ENCODE measurements at regions not wholly inside any gene's neighbourhood (a gene's known extent, or its start where the extent isn't known, plus 50 kb on each side); places are given as distances from the start of the nearest gene placed in this dataset.

- peak; percentile 73 for DNase-seq
Measured at GRCh38 chr14:58784931-58785330, 147.2 kb downstream of the DACT1 start.

- peak; percentile 50 for DNase-seq
Measured at GRCh38 chr14:58785701-58786100, 147.9 kb downstream of the DACT1 start.

DNA sequence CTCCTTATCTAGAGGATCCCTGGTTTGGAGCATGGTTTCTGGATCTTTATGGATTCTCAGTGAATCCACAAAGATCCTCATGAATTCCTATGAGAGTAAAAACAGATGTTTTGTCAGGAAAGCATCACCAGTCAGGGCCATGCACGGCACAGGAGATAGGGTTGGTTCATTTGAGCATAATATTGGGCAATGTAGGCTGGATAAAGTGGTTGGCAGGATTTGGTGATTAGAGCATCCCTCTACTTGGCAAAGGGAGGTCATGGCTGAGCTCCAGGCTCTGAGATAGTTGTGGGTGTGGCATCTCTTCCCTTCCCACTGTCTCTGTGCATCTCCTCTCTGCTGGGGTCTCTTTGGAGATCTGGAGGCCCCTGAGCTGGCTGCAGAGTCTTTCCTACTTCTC lies 149.8 kb downstream of the DACT1 start:
- DNase-seq, result no peak

GRCh38 chr14:58788655-58789503 lies 151.1 kb downstream of the DACT1 start:
- DNase-seq, result no peak

GRCh38 chr14:58789736-58790135 lies 152.0 kb downstream of the DACT1 start:
- no peak for DNase-seq

GRCh38 chr14:58792416-58792815 lies 154.7 kb downstream of the DACT1 start:
- DNase-seq, result peak; percentile 53

DNA sequence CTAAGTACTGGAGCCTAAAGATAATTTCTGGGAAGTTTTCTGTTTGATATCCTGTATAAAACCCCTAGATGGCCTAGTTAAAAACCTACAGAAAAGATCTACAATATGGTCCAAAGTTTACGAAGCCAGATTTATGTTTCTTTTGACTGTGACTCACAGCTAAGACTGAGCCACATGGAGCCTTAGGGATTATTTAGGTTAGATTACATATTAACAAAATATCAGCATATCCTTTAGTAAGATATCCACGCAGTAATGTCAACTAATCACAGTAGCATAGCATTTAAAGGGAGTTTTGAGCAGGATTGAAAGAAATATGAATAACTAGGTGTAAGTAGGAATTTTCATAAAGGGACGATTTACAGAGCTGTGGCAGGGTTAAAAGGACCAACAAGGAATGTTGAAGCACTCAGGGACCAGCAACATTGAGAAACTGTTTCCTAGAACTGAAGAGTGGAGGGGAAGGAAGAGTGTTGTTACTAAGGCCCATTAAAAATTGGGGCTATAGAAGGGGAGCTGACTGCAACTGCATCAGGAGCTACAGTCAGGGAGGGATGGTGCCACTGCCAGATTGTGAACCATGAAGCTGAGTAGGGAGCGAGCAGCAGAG lies 155.5 kb downstream of the DACT1 start:
- peak; percentile 55 for DNase-seq

DNA sequence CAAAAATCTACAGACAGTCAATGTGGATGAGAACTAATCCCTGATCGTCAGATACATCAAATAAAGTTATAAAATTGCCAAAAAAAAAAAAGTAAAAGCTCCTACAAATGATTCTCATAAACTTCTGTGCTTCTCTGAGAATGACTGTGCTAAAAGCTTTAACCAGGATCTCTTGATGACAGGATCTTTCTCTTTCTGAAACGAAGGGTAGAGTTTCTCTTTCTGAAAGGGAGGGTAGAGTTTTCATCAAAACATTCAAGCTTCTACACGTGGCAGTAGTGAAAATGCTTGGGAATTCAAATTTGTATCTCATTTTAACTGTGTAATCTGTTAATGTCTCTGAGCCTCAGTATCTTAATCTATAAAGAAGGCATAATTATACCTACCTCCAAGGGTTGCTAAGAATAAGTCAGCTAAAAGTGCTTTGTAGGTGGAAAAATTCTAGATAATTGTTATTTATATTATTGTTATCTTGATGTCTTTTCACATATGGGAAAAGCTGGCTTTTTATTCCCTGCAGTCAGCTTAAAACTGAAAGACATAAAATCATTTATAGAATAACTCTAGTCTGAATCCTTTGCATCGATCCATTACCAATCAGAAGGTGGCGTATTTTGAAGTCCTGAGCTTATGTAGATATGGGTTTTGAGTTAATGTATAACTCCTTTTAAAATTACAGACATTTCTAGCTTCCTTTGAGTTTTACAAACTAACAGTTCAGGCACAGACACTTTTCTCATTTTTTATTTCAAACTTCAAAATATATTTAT lies 157.4 kb downstream of the DACT1 start:
- no peak for DNase-seq

DNA sequence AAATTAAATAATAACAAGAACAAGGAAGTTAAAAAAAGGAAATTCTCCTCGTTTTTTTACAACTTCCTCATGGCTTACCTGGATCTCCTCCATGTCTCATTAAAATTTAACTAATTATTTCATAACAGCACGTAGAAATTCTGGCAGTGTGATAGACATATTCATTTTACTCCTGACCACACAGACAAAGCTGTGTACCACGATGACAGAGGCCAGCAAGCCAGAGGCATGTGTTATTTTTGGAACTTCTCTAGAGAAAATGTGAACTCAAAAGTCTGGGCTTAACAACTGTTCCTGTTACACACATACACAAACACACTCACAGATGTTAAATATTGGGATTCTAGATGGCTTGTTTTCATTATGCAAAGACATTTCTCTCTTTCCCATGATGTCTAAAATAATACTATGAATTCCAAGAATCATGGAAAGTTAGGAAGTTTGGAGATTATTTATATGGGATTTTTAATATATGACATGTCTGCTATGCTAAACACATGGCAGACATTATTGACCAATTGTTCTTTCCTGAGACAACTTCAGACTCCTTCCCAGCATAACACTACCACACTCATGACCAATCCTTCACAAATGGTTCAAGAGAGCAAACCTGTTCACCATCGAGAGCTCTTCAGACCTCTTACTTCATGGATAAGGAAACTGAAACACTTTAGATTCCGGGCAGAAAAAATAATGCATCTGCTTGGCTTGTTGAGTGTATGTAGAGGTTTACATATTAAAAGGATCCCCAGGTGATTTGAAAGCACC lies 158.7 kb downstream of the DACT1 start:
- no peak for DNase-seq

GRCh38 chr14:58797010-58797429 lies 159.3 kb downstream of the DACT1 start:
- DNase-seq, result no peak

DNA sequence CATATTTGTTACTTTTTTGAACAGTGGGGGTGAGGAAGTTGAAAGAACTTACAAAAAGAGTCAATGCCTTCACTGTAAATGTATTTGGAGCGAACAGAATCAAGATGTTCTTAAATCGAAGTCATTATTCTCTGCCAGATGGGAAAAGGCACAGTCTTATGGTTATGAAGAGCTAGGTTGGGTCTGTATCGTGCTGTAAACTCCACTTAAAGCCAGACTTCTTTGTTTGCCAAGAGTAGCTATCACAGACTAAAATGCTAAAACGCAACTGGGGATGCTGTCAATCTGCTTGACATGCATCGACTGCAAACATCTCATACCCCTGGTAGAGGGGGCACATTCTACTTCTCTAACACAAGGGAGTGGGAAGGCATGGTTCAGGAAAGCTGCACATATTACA lies 160.4 kb downstream of the DACT1 start:
- DNase-seq, result no peak

- DNase-seq, result no peak
Measured at GRCh38 chr14:58801086-58801485, 163.3 kb downstream of the DACT1 start.

DNA sequence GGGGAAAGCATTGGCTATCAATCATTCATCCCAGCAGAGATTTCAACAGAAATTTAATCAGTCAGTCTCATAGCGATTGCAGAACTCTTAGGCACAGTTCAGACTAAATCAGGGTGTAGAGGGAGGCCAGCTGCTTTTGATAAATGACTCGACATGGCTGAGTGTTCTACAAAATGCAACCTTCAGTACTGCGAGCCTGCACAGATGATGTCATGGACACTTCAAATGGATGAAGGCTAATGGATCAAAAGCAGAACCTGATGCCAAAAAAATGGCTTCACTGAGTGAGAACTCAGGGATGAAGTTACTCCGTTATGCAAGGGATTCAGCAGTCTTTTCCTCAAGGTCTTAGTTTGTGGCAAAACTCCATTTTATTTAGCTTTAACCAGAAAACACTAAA lies 167.3 kb downstream of the DACT1 start:
- DNase-seq, result peak; percentile 89

DNA sequence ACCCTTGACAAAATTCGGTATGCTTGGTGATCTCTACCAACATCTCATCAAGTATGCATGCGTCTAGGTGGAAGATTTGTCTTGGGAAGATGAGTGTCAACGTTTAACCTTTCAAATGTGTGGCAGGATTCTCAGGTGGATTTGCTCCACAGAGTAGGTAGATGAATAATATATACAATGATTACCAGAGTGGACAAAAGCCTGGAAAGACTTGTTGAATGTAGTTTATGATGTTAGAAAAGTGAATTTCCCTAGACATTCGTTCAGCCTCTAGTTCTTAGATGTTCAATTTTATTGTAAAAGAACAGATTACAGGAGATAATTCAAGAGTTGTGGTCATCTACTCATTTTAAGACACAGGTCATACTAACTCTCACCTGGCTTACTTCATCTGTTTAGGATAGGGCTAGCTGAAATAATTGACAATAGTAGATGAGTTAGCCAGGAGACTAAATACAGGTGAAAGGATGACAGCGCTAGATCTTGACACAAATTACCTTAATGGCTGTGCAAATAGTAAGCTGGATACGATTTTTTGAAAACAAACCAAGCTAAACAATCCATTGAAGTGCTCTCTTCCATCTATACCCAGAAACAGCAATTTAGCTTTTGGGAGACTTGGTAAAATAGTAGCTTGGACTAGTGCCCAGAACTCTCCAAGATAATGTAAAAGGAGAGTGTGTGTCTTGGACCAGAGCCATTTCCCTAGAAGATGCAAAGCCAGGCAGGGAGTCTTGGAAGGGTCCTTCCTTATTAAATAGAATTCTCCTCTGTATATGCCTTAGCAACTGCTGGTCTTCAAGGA lies 168.0 kb downstream of the DACT1 start:
- peak; percentile 88 for DNase-seq

DNA sequence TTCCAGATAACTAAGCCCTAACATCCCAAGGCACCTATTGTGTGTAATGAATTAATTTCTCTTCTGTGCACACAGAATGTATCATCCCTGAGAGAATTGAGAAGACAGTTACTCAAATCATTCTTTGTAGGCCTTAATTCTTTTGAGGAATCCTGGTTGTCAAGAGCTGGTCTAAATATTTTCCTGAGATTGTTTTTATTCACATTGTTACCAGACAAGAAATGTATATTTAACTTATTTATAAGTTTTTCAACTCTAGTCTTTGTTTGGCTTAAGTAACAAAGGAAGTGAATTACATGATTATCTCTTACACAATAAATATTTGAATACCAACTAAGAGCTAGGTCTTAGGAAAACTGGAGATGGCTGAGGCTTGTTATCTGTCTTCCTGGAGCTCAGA lies 169.4 kb downstream of the DACT1 start:
- peak; percentile 59 for DNase-seq

DNA sequence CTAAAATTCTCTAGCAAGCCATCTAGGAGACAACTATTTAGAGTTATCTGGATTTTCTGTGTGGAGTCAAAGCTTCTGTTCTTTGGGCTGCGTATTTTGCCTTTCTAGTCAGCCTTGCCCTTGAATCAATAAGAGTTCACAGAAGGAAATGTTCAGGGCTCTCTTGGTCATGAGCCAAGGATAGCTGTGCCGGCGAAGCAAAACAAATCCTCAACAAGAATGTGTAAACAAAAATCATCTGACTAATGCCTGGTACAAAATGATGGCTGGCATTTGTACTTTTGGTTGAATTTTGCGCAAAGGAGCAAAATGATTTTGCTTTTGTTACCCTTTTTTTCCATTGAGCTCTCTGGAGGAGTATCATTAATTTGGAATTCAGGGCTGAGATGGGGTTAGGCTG lies 171.1 kb downstream of the DACT1 start:
- peak; percentile 48 for DNase-seq

GRCh38 chr14:58809520-58809919 lies 171.8 kb downstream of the DACT1 start:
- no peak for DNase-seq

DNA sequence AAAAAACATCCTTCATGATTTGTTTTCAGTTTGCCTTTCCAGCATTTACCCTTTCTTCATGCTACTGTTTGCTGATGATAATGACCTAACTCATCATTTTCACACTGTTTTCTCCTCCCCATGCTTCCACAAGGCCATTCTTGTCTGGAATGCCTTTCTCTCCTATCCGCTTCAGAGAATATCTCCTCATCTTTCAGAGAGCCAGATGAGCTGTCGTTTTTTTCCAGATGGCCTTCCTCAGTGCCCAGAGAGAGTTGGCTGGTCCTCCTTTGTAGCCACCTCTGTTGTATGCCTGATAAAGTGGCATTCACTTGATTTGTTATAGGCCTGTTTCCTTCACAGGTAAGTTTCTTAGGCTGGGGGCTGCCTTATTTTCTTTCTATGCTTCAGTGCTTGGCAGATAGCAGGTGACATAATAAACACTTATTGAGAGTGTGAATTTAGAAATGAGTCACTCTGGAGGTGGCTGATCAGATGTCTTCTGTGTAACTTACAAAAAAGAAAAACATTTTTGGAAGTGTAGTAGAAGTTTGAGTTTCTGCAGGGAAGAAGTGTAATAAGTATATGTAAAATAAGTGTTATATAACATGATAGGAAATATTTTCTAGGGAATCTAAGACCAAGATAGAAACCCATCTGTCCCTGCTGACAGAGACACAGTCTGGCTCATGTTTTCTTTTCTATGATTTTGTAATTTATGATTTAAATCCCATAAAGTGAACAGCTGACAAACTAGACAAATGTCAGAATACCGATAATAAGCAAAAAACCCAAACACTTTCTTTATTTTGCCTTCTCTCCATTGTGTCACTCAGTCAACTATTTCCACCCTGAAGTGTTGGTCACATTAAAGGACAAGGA lies 174.5 kb downstream of the DACT1 start:
- no peak for DNase-seq

DNA sequence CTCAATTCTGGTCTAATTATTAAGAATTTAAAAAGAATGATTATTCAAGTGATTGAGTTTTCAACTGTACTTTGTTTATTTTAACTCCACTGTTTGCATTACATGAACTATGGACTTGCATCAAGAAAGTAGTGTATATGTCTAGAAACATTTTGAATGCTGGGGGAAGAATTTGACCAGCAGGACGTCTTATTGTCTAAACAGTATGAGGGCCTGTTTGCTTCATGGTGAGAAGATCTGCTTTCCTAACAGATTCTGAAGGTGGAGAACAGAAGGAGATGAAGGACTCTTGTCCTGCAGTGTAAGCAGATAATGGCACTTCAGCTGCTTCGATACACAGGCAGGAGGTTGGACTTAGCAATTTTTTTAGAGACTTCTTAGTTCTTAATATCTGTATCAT lies 176.0 kb downstream of the DACT1 start:
- DNase-seq, result no peak

GRCh38 chr14:58814466-58814865 lies 176.7 kb downstream of the DACT1 start:
- peak; percentile 54 for DNase-seq

- DNase-seq, result peak; percentile 95
Measured at GRCh38 chr14:58815161-58815701, 177.5 kb downstream of the DACT1 start.

Measured in fibroblast of skin of right biceps (primary cell).